ENCODE measurements at regions not wholly inside any gene's neighbourhood (a gene's known extent, or its start where the extent isn't known, plus 50 kb on each side); places are given as distances from the start of the nearest gene placed in this dataset.
A peak's percentile ranks its signal among the peaks of the same experiment; 100 is the strongest.
"Not testable (repeated sequence)": the region's sequence is repeated elsewhere in the genome, so short reads cannot be mapped to it uniquely, and the experiment has no call there.

GRCh38 chr6:6873778-6874177 lies 234.0 kb upstream of the RREB1 start:
- Histone ChIP-seq H3K4me1 (peaks cover 0 to 13% (median 6%) of the 10 kb centered on the region in 3 donors), H3K9me3 (no peaks in the 10 kb centered on the region), H3K27ac (no peak overlapping the region), H3K27me3 (no peaks in the 10 kb centered on the region), H3K36me3 (no peaks in the 10 kb centered on the region), H3K4me3 (no peak overlapping the region)
- no peak for DNase-seq
- 76 to 87% methylated on average over 6 of the region's 6 CpGs for WGBS, 2 donors
- intact Hi-C loops (cut with DNase I) = no loop called here
- no peak for TF ChIP-seq CTCF (IDR thresholded peaks at IDR 0.05)
- TF ChIP-seq POLR2A (IDR thresholded peaks at IDR 0.05) = no peak

GRCh38 chr6:6875818-6876470 lies 231.8 kb upstream of the RREB1 start:
- Histone ChIP-seq H3K9me3 (no peaks in the 10 kb centered on the region), H3K27ac (peak overlapping the region; percentile 38 to 59 (median 52)), H3K4me1 (peaks cover 9 to 29% (median 17%) of the 10 kb centered on the region in 3 donors), H3K4me3 (no peak overlapping the region), H3K36me3 (no peaks in the 10 kb centered on the region), H3K27me3 (no peaks in the 10 kb centered on the region)
- WGBS, 2 donors = 28 to 34% methylated on average over 4 to 5 of the region's 5 CpGs
- intact Hi-C loops (cut with DNase I) = no loop called here
- TF ChIP-seq CTCF (IDR thresholded peaks at IDR 0.05) (no peak), POLR2A (IDR thresholded peaks at IDR 0.05) (no peak)
- DNase-seq = no peak

GRCh38 chr6:6877792-6878191 lies 230.0 kb upstream of the RREB1 start:
- H3K27me3 ChIP-seq; H3K4me3 ChIP-seq; H3K36me3 ChIP-seq; DNase-seq; intact Hi-C loops (cut with DNase I); H3K9me3 ChIP-seq: not testable (repeated sequence)
- H3K27ac ChIP-seq = peak overlapping the region in 1 of 4 donors; percentile 87
- H3K4me1 ChIP-seq = peaks cover 18 to 46% (median 20%) of the 10 kb centered on the region in 3 donors
- 94 to 96% methylated on average over 5 of the region's 5 CpGs for WGBS, 2 donors

GRCh38 chr6:6878887-6879585 lies 228.7 kb upstream of the RREB1 start:
- peaks cover 23 to 58% (median 27%) of the 10 kb centered on the region in 3 donors for H3K4me1 ChIP-seq
- intact Hi-C loops (cut with DNase I) = no loop called here
- no peak overlapping the region for H3K4me3 ChIP-seq
- H3K27me3 ChIP-seq = no peaks in the 10 kb centered on the region
- DNase-seq = no peak
- 42 to 45% methylated on average over 4 to 7 of the region's 7 CpGs for WGBS, 2 donors
- peak overlapping the region; percentile 68 to 87 (median 82) for H3K27ac ChIP-seq
- TF ChIP-seq POLR2A (IDR thresholded peaks at IDR 0.05) = peak in 1 of 4 donors; percentile 17
- no peak for TF ChIP-seq CTCF (IDR thresholded peaks at IDR 0.05)
- no peaks in the 10 kb centered on the region for H3K36me3 ChIP-seq
- no peaks in the 10 kb centered on the region for H3K9me3 ChIP-seq

- peak overlapping the region; percentile 68 to 87 (median 82) for H3K27ac ChIP-seq
- H3K27me3 ChIP-seq; H3K9me3 ChIP-seq; intact Hi-C loops (cut with DNase I); DNase-seq; H3K36me3 ChIP-seq; H3K4me3 ChIP-seq: not testable (repeated sequence)
- peaks cover 23 to 63% (median 31%) of the 10 kb centered on the region in 3 donors for H3K4me1 ChIP-seq
- WGBS, 2 donors = 30 to 34% methylated on average over 6 of the region's 6 CpGs
These were observed 228.2 kb upstream of the RREB1 start for GRCh38 chr6:6879586-6879974.

- H3K4me1 ChIP-seq = peaks cover 33 to 76% (median 44%) of the 10 kb centered on the region in 3 donors
- H3K27ac ChIP-seq = peak overlapping the region; percentile 68 to 87 (median 78)
- H3K36me3 ChIP-seq = no peaks in the 10 kb centered on the region
- H3K27me3 ChIP-seq = no peaks in the 10 kb centered on the region
- no peaks in the 10 kb centered on the region for H3K9me3 ChIP-seq
- DNase-seq = no peak
- WGBS, 2 donors = 70 to 77% methylated on average over 10 of the region's 10 CpGs
- TF ChIP-seq POLR2A (IDR thresholded peaks at IDR 0.05) = no peak
- TF ChIP-seq CTCF (IDR thresholded peaks at IDR 0.05) = no peak
- H3K4me3 ChIP-seq = no peak overlapping the region
- intact Hi-C loops (cut with DNase I) = no loop called here
These were observed 226.9 kb upstream of the RREB1 start for GRCh38 chr6:6880745-6881437.

Data from esophagus squamous epithelium (tissue), 5 donors.